AG09309 (cell line): ENCODE measurements at regions not wholly inside any gene's neighbourhood (a gene's known extent, or its start where the extent isn't known, plus 50 kb on each side); places are given as distances from the start of the nearest gene placed in this dataset.

Experiments used
- DNase-seq: peaks from one replicate; pipeline ENCODE4 v3.0.0-alpha.2; 2010; ENCODE audit warnings: low read depth
- H3K4me3 ChIP-seq: 2 replicates; pipeline ENCODE4 v1.5.1; 2011; ENCODE audit warnings: mild to moderate bottlenecking, low read depth, low read length, moderate library complexity; ENCODE audit not compliant: control insufficient read depth
- CTCF ChIP-seq: IDR thresholded peaks from 2 replicates; pipeline ENCODE4 v1.5.1; 2011; ENCODE audit warnings: mild to moderate bottlenecking, low read depth, low read length, inconsistent platforms; ENCODE audit not compliant: insufficient read depth, control insufficient read depth; ENCODE audit errors: missing control alignments

- no peak overlapping the region for H3K4me3 ChIP-seq
Measured at GRCh38 chr2:198702796-198703195, 754.9 kb downstream of the SATB2 start.

GRCh38 chr2:198701481-198701880, 756.3 kb downstream of the SATB2 start:
- DNase-seq = no peak
- TF ChIP-seq CTCF = no peak
- H3K4me3 ChIP-seq = no peak overlapping the region

More at GRCh38 chr2:198702796-198703195, 754.9 kb downstream of the SATB2 start:
- no peak for TF ChIP-seq CTCF
- DNase-seq = no peak

- no peak for TF ChIP-seq CTCF
- DNase-seq = no peak
Measured at GRCh38 chr2:198700319-198700718, 757.4 kb downstream of the SATB2 start.

GRCh38 chr2:198698230-198698629, 759.5 kb downstream of the SATB2 start:
- TF ChIP-seq CTCF = no peak
- DNase-seq = no peak
- no peak overlapping the region for H3K4me3 ChIP-seq

More at GRCh38 chr2:198700319-198700718, 757.4 kb downstream of the SATB2 start:
- no peak overlapping the region for H3K4me3 ChIP-seq

GRCh38 chr2:198697794-198698193, 759.9 kb downstream of the SATB2 start:
- TF ChIP-seq CTCF = no peak
- no peak overlapping the region for H3K4me3 ChIP-seq

GRCh38 chr2:198697218-198697617, 760.5 kb downstream of the SATB2 start:
- TF ChIP-seq CTCF = no peak
- DNase-seq = no peak
- H3K4me3 ChIP-seq = no peak overlapping the region

More at GRCh38 chr2:198697794-198698193, 759.9 kb downstream of the SATB2 start:
- no peak for DNase-seq

GRCh38 chr2:198695879-198696278, 761.9 kb downstream of the SATB2 start:
- no peak for DNase-seq
- no peak for TF ChIP-seq CTCF
- no peak overlapping the region for H3K4me3 ChIP-seq
